Panc1 (cell line): ENCODE measurements at regions not wholly inside any gene's neighbourhood (a gene's known extent, or its start where the extent isn't known, plus 50 kb on each side); places are given as distances from the start of the nearest gene placed in this dataset.

Experiments
- TF ChIP-seq, protein P1 (sequence below): fragments of 450-650 bp; IDR thresholded peaks from 2 replicates; pipeline ENCODE4 v1.5.1; 2017; ENCODE audit warnings: mild to moderate bottlenecking
- TF ChIP-seq, protein P2 (sequence below), 2 experiments: IDR thresholded peaks; 2 replicates each; pipeline ENCODE4 v1.6.1; 2011 to 2012; ENCODE audit warnings: low read depth in 2 of 2, control low read depth in 1 of 2, low read length in 1 of 2, mild to moderate bottlenecking in 1 of 2, moderate library complexity in 1 of 2; ENCODE audit not compliant: insufficient read depth in 1 of 2

DNA sequence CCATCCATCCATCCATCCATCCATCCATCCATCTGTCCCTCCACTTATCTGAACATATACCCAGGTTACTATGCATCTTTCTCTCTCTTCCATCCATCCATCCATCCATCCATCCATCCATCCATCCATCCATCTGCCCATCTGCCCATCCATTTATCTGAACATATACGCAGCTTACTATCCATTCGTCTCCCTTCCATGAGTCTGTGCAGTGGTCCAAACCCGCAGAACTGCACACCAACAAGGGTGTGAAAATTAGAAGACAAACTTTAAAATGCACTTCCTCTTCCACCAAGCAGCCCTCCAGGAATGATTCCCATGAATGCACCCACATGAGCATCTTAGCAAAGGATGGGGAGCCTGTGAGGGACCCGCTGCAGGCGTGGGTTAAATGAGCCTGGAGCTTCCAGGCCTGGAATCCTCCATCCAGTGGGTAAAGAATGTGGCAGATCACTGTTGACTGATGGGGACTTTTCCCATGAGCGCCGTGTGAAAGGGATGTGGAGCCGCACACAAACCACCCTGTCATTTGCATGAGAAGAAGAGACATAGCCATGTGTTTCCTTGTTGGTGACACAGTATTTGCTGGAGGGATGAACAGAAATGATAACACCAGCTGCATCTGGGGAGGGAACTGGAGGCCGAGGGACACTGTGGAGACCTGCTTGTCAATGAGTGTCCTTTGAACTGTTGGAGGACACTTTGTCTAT lies 376.6 kb downstream of the ADGRD1 start:
- TF ChIP-seq, protein P1, sequence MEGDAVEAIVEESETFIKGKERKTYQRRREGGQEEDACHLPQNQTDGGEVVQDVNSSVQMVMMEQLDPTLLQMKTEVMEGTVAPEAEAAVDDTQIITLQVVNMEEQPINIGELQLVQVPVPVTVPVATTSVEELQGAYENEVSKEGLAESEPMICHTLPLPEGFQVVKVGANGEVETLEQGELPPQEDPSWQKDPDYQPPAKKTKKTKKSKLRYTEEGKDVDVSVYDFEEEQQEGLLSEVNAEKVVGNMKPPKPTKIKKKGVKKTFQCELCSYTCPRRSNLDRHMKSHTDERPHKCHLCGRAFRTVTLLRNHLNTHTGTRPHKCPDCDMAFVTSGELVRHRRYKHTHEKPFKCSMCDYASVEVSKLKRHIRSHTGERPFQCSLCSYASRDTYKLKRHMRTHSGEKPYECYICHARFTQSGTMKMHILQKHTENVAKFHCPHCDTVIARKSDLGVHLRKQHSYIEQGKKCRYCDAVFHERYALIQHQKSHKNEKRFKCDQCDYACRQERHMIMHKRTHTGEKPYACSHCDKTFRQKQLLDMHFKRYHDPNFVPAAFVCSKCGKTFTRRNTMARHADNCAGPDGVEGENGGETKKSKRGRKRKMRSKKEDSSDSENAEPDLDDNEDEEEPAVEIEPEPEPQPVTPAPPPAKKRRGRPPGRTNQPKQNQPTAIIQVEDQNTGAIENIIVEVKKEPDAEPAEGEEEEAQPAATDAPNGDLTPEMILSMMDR = no peak
- TF ChIP-seq, protein P2, sequence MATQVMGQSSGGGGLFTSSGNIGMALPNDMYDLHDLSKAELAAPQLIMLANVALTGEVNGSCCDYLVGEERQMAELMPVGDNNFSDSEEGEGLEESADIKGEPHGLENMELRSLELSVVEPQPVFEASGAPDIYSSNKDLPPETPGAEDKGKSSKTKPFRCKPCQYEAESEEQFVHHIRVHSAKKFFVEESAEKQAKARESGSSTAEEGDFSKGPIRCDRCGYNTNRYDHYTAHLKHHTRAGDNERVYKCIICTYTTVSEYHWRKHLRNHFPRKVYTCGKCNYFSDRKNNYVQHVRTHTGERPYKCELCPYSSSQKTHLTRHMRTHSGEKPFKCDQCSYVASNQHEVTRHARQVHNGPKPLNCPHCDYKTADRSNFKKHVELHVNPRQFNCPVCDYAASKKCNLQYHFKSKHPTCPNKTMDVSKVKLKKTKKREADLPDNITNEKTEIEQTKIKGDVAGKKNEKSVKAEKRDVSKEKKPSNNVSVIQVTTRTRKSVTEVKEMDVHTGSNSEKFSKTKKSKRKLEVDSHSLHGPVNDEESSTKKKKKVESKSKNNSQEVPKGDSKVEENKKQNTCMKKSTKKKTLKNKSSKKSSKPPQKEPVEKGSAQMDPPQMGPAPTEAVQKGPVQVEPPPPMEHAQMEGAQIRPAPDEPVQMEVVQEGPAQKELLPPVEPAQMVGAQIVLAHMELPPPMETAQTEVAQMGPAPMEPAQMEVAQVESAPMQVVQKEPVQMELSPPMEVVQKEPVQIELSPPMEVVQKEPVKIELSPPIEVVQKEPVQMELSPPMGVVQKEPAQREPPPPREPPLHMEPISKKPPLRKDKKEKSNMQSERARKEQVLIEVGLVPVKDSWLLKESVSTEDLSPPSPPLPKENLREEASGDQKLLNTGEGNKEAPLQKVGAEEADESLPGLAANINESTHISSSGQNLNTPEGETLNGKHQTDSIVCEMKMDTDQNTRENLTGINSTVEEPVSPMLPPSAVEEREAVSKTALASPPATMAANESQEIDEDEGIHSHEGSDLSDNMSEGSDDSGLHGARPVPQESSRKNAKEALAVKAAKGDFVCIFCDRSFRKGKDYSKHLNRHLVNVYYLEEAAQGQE (IDR thresholded peaks at IDR 0.05; ENCODE audit: insufficient read depth in 1 of 2, low read depth in 2 of 2, low read length in 1 of 2) = no peak
